Fibroblast of skin of left biceps (primary cell): ENCODE measurements at regions not wholly inside any gene's neighbourhood (a gene's known extent, or its start where the extent isn't known, plus 50 kb on each side); places are given as distances from the start of the nearest gene placed in this dataset.
A peak's percentile ranks its signal among the peaks of the same experiment; 100 is the strongest.
"Not testable (repeated sequence)": the region's sequence is repeated elsewhere in the genome, so short reads cannot be mapped to it uniquely, and the experiment has no call there.

Source experiments
- DNase-seq, 2 experiments: peaks; one replicate each; pipeline ENCODE4 v3.0.0-alpha.2; 2013; ENCODE audit warnings: low read depth in 2 of 2

- not testable (repeated sequence) for DNase-seq
Measured at GRCh38 chr2:87455854-87456249, 292.0 kb upstream of the PLGLB2 start.

GRCh38 chr2:87456477-87457128 lies 291.3 kb upstream of the PLGLB2 start:
- not testable (repeated sequence) for DNase-seq

GRCh38 chr2:87457129-87457499 lies 290.8 kb upstream of the PLGLB2 start:
- not testable (repeated sequence) for DNase-seq

- not testable (repeated sequence) for DNase-seq
Measured at GRCh38 chr2:87458938-87459337, 288.9 kb upstream of the PLGLB2 start.

- not testable (repeated sequence) for DNase-seq
Measured at GRCh38 chr2:87460104-87460503, 287.8 kb upstream of the PLGLB2 start.

GRCh38 chr2:87460662-87461061 lies 287.2 kb upstream of the PLGLB2 start:
- not testable (repeated sequence) for DNase-seq

GRCh38 chr2:87461671-87462070 lies 286.2 kb upstream of the PLGLB2 start:
- DNase-seq = not testable (repeated sequence)

GRCh38 chr2:87464219-87464618 lies 283.7 kb upstream of the PLGLB2 start:
- not testable (repeated sequence) for DNase-seq

GRCh38 chr2:87465730-87466129 lies 282.2 kb upstream of the PLGLB2 start:
- DNase-seq = not testable (repeated sequence)

- DNase-seq = not testable (repeated sequence)
Measured at GRCh38 chr2:87466591-87467120, 281.2 kb upstream of the PLGLB2 start.

GRCh38 chr2:87468429-87468981 lies 279.4 kb upstream of the PLGLB2 start:
- DNase-seq = not testable (repeated sequence)

- DNase-seq = peak in 1 of 2 experiments; percentile 17
Measured at GRCh38 chr2:87469180-87470151, 278.4 kb upstream of the PLGLB2 start.

- not testable (repeated sequence) for DNase-seq
Measured at GRCh38 chr2:87470381-87471380, 277.2 kb upstream of the PLGLB2 start.

GRCh38 chr2:87471478-87471877 lies 276.4 kb upstream of the PLGLB2 start:
- DNase-seq = not testable (repeated sequence)

- DNase-seq = not testable (repeated sequence)
Measured at GRCh38 chr2:87476223-87476872, 271.5 kb upstream of the PLGLB2 start.

GRCh38 chr2:87476936-87477335 lies 271.0 kb upstream of the PLGLB2 start:
- DNase-seq = not testable (repeated sequence)

GRCh38 chr2:87477669-87478428 lies 270.0 kb upstream of the PLGLB2 start:
- not testable (repeated sequence) for DNase-seq

- DNase-seq = not testable (repeated sequence)
Measured at GRCh38 chr2:87478911-87479310, 269.0 kb upstream of the PLGLB2 start.

- DNase-seq = not testable (repeated sequence)
Measured at GRCh38 chr2:87483093-87483680, 264.7 kb upstream of the PLGLB2 start.
